Rectal smooth muscle tissue (tissue), 1 donor: ENCODE measurements at regions not wholly inside any gene's neighbourhood (a gene's known extent, or its start where the extent isn't known, plus 50 kb on each side); places are given as distances from the start of the nearest gene placed in this dataset.
"Not testable (repeated sequence)": the region's sequence is repeated elsewhere in the genome, so short reads cannot be mapped to it uniquely, and the experiment has no call there.

ENCODE experiments used
- H3K27ac ChIP-seq: one replicate; pipeline ENCODE4 v1.7.0; 2013; ENCODE audit warnings: low read depth, low read length, inconsistent platforms
- H3K27me3 ChIP-seq: one replicate; pipeline ENCODE4 v1.7.0; 2013; ENCODE audit warnings: low read length; ENCODE audit not compliant: control insufficient read depth, insufficient read depth
- H3K36me3 ChIP-seq: one replicate; pipeline ENCODE4 v1.7.0; 2013; ENCODE audit warnings: low read length; ENCODE audit not compliant: control insufficient read depth, insufficient read depth
- H3K4me1 ChIP-seq: one replicate; pipeline ENCODE4 v1.7.0; 2013; ENCODE audit warnings: low read length; ENCODE audit not compliant: control insufficient read depth, insufficient read depth
- H3K4me3 ChIP-seq: one replicate; pipeline ENCODE4 v1.7.0; 2013; ENCODE audit warnings: low read length
- H3K9ac ChIP-seq: one replicate; pipeline ENCODE4 v1.7.0; 2013; ENCODE audit warnings: low read length

DNA sequence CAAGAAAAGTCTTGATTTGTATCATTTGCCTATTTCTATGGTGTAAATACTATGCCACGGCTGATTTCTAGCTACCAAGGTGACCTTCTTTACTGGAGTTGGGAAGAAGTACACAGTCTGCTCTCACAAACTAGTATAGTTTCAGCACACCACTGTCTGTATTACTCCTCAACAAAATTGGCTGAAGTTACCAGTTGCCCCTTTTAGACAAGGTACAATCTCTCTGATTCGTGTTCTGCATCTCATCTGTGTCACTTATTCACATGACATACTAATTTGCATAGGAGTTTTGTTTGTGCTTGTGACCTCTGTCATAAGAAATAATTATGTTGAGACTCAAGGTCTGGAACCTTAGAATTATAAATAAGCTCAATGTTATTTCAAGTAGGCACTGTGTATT, 97.3 kb downstream of the C11orf87 start:
- Histone ChIP-seq H3K4me3 (no peak overlapping the region), H3K27ac (no peak overlapping the region)

DNA sequence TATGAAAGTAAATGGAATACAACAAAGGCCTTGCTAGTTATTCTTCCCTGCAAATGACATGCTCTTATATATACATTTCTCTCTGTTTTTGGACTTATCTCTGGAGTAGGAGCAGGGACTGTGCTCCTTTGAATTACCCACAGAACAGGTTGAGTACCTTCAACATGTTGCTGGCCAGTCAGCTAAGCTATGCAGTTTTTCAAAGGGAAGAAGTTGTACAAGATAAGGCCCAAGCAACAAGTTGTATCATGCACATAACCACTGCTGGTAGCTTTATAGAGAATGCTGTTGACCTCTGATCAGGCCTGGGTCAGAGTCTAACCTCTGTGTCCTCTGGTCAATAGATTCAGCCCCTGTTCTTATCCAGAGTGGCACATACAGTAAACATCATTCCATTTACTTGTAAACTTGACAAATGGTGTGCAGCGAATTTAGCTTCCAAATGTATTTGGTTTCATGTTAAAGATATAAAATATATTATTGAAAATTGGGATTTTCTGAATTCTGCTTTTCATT, 99.6 kb downstream of the C11orf87 start:
- Histone ChIP-seq H3K4me1 (no peaks in the 10 kb centered on the region), H3K27ac (no peak overlapping the region), H3K9ac (no peak overlapping the region)

More for the DNA sequence above, 97.3 kb downstream of the C11orf87 start:
- no peaks in the 10 kb centered on the region for H3K4me1 ChIP-seq
- H3K9ac ChIP-seq: no peak overlapping the region
- no peaks in the 10 kb centered on the region for H3K27me3 ChIP-seq
- H3K36me3 ChIP-seq: no peaks in the 10 kb centered on the region

DNA sequence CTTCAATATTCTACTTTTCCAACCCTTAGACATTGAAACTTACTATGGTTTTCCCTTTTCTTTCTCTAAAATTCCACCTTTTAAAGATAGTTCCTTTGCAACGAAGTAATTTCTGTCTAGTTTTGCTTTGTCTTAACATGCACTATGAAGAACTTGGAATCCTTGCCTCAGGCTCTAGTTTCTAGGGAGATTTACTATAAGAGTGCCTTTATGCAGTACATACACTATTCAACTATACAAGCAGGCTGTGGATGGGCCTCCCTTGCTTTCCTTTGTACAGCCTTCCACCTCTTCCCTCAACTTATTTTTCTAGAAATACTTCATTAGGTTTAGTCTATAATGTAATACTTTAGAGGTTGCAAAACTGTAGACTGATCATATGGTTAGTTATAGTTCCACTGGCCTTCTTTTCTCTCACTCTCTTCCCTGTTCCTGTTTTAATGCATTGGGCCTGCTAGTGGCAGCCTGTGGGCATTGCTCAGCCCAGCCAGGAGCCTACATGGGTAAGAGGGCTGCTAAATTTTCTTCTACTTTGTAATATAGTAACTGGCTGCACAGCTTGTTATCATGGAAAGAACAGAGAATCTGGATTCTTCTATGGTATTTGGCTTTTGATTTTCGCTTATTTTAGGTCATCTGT, 100.2 kb downstream of the C11orf87 start:
- Histone ChIP-seq H3K9ac (no peak overlapping the region), H3K4me3 (no peak overlapping the region), H3K27me3 (no peaks in the 10 kb centered on the region), H3K27ac (no peak overlapping the region), H3K4me1 (no peaks in the 10 kb centered on the region), H3K36me3 (no peaks in the 10 kb centered on the region)

More for the DNA sequence above, 99.6 kb downstream of the C11orf87 start:
- Histone ChIP-seq H3K36me3 (no peaks in the 10 kb centered on the region), H3K4me3 (no peak overlapping the region), H3K27me3 (no peaks in the 10 kb centered on the region)

DNA sequence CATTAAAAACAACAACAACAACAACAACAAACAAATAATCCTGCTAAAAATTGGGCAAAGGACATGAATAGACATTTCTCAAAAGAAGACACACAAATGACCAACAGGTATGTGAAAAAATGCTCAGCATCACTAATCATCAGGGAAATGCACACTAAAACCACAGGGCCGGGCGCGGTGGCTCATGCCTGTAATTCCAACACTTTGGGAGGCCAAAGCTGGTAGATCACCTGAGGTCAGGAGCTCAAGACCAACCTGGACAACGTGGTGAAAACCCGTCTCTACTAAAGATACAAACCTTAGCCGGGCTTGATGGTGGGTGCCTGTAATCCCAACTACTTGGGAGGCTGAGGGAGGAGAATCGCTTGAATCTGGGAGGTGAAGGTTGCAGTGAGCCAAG, 103.6 kb downstream of the C11orf87 start:
- H3K9ac ChIP-seq, H3K36me3 ChIP-seq, H3K4me3 ChIP-seq, H3K27ac ChIP-seq, H3K27me3 ChIP-seq, H3K4me1 ChIP-seq: not testable (repeated sequence)

DNA sequence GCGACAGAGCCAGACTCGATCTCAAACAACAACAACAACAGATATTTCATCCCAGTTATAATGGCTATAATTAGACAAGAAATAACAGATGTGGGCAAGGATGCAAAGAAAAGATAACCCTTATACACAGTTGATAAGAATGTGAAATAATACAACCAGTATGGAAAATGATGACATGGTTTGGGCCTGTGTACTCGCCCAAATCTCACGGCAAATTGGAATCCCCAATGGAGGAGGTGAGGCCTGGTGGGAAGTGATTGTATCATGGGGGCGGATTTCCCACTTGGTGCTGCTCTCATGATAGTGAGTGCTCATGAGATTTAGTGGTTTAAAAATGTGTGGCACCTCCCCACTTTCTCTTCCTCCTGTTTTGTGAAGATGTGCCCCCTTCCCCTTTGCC, 104.1 kb downstream of the C11orf87 start:
- Histone ChIP-seq H3K4me3 (no peak overlapping the region), H3K9ac (no peak overlapping the region), H3K4me1 (no peaks in the 10 kb centered on the region), H3K36me3 (no peaks in the 10 kb centered on the region), H3K27ac (no peak overlapping the region), H3K27me3 (no peaks in the 10 kb centered on the region)

DNA sequence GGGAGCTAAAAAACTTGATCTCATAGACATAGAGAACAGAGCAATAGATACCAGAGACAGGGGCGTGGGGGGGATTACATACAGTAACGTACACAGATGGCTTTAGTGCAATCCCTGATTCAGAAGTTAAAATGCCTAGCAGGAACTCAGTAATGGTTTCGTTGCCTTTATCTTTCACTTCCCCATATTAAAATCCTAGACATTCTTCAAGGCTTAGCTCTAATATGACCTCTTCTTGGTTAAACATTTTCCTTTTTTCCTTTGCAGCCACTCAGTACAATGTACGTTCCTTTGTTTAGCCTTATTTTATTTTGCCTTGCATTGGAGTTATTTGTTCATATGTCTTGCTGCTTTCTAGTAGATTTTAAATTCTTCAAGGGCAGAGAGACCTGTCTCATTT, 104.9 kb downstream of the C11orf87 start:
- Histone ChIP-seq H3K4me1 (no peaks in the 10 kb centered on the region), H3K36me3 (no peaks in the 10 kb centered on the region), H3K27me3 (no peaks in the 10 kb centered on the region), H3K4me3 (no peak overlapping the region), H3K27ac (no peak overlapping the region), H3K9ac (no peak overlapping the region)

DNA sequence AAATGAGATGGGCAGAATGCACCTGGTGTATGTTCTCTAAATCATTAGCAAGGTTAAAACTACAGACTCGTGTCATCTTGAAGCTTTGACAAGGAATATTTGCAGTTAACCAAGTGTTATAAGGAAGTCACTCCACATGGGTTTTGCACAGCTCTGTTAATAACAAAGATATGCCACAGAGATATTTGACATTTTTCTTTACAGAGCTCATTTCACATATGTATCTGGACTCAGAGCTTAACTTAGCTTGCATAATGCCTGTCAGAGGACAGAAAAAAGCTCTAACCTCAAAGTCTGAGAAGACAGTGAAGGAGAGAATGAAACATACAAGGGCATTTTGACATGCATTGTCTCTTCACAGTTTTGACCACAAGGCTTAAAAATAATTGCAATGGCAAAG, 105.5 kb downstream of the C11orf87 start:
- Histone ChIP-seq H3K36me3 (no peaks in the 10 kb centered on the region), H3K9ac (no peak overlapping the region), H3K4me1 (no peaks in the 10 kb centered on the region), H3K27ac (no peak overlapping the region), H3K27me3 (no peaks in the 10 kb centered on the region), H3K4me3 (no peak overlapping the region)

DNA sequence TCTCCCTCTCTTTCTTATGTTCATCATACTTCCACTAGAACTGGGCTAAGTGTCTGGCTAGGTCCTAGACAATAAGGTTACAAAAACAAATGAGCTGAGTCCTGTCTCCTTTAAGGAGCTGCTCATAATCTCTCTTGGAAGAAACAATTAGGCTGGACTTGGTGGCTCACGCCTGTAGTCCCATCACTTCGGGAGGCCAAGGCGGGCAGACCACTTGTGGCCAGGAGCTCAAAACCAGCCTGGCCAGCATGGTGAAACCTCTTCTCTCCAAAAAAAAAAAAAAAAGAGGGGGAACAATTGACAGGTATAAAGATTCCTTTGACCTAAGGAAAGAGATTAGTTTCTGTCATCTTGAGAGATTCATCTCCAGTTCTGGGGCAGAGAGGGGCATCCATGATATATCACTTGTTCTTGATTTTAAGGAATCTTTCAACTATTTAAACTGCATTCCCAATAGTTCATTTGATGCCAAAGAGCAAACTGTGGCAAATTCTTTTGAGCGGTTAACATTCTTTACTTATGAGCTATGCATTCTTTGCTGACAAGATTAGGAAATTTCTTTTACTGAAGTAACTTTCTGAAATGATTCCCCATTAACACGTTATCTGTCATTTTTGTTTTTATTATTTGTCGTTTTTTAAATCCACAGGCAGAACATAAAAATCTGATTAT, 125.5 kb downstream of the C11orf87 start:
- H3K4me1 ChIP-seq: no peaks in the 10 kb centered on the region
- no peak overlapping the region for H3K9ac ChIP-seq
- no peak overlapping the region for H3K27ac ChIP-seq
- no peak overlapping the region for H3K4me3 ChIP-seq
- H3K36me3 ChIP-seq: no peaks in the 10 kb centered on the region
- no peaks in the 10 kb centered on the region for H3K27me3 ChIP-seq

DNA sequence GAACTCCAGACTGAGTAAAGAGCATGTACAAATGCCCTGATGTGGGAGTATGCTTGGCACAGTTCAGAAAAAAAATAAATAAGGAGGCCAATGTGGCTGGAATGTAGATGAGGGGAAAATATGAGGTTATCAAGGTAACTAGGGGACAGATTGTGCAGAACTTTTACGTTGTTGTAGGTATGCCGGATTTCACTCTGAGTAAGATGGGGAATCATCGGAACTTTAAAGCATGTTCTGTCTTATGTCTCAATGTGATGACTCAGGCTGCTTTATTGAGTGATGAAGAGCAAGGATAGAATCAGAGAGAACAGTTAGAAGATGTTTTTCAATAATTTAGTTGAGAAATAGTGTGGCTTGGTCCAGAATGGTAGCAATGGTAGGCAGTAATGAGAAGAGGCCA, 130.4 kb downstream of the C11orf87 start:
- no peaks in the 10 kb centered on the region for H3K4me1 ChIP-seq
- no peak overlapping the region for H3K27ac ChIP-seq
- no peak overlapping the region for H3K9ac ChIP-seq
- no peaks in the 10 kb centered on the region for H3K36me3 ChIP-seq
- H3K4me3 ChIP-seq: no peak overlapping the region
- no peaks in the 10 kb centered on the region for H3K27me3 ChIP-seq

DNA sequence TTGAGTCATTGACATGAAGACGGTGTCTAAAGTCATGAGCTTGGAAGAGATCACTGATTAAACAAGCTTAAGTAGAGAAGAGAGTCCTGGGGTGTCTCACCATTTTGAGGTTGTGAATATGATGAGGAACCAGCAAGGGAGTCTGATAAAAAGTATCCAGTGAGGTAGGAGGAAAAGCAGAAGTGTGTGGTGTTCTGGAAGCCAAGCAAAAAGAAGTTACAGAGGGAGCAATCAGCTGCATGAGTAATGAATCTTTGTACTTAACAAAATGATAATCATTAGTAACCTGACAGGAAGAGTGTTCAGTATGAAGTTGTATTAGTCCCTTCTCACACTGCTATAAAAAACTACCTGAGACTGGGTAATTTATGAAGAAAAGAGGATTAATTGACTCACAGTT, 131.3 kb downstream of the C11orf87 start:
- no peaks in the 10 kb centered on the region for H3K36me3 ChIP-seq
- no peak overlapping the region for H3K27ac ChIP-seq
- H3K27me3 ChIP-seq: no peaks in the 10 kb centered on the region
- no peak overlapping the region for H3K9ac ChIP-seq
- H3K4me1 ChIP-seq: no peaks in the 10 kb centered on the region
- H3K4me3 ChIP-seq: no peak overlapping the region

DNA sequence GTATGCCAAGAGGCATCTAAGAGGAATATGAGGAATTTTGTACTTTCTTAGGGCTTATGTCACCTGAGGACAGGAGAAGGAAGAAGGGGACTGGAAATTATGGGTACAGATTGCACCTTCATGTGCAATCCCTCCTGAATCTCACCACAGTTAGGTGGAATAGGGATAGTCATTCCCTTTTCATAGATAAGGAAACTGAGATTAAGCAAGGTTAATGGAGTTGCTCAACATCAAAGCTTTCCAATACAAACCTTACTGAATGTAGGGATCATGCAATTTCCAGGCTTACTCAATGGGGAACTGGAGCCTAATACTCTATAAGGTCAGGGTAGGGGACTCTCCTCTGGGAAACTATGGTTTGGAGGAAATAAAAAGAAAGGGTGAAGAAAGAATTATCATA, 133.0 kb downstream of the C11orf87 start:
- Histone ChIP-seq H3K4me1 (no peaks in the 10 kb centered on the region), H3K9ac (no peak overlapping the region)

DNA sequence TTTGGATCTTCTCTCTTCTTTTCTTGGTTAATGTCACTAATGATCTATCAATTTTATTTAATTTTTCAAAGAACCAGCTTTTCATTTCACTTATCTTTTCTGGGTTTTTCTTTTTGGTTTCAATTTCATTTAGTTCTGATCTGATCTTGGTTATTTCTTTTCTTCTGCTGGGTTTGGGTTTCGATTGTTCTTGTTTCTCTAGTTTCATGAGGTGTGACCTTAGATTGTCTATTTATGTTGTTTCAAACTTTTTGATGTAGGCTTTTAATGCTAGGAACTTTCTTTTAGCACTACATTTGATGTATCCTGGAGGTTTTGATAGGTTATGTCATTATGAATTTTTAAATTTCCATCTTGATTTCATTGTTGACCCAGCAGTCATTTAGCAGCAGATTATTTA, 142.3 kb downstream of the C11orf87 start:
- Histone ChIP-seq H3K36me3 (no peaks in the 10 kb centered on the region), H3K4me1 (no peaks in the 10 kb centered on the region), H3K4me3 (no peak overlapping the region), H3K27ac (no peak overlapping the region), H3K9ac (no peak overlapping the region), H3K27me3 (no peaks in the 10 kb centered on the region)

More for the DNA sequence above, 133.0 kb downstream of the C11orf87 start:
- H3K27ac ChIP-seq: no peak overlapping the region
- no peak overlapping the region for H3K4me3 ChIP-seq
- no peaks in the 10 kb centered on the region for H3K27me3 ChIP-seq
- no peaks in the 10 kb centered on the region for H3K36me3 ChIP-seq

DNA sequence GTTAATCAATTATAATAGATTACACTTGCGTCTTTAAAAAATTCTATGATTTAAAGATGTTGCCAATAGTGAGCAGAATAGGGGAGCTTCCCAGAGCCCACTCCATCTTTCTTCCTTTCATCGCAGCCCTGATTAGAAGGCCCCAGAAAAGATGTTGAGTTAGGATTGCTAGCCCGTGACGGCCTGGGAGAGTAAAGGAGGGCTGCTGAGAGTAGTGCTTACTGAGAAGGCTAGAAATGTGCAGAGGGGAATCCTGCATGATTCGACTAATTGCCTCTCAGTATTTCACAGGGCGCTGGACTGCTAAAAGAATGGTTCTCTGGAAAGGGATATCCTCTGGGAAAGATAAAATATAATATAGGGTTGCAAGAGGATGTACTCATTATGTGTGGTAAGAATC, 160.5 kb downstream of the C11orf87 start:
- Histone ChIP-seq H3K4me1 (no peaks in the 10 kb centered on the region), H3K36me3 (no peaks in the 10 kb centered on the region), H3K4me3 (no peak overlapping the region), H3K27me3 (no peaks in the 10 kb centered on the region), H3K27ac (no peak overlapping the region), H3K9ac (no peak overlapping the region)
